ENCODE measurements at regions not wholly inside any gene's neighbourhood (a gene's known extent, or its start where the extent isn't known, plus 50 kb on each side); places are given as distances from the start of the nearest gene placed in this dataset.
"Not testable (repeated sequence)": the region's sequence is repeated elsewhere in the genome, so short reads cannot be mapped to it uniquely, and the experiment has no call there.

GRCh38 chr6:164962805-164963204, 346.6 kb downstream of the C6orf118 start:
- Histone ChIP-seq H3K36me3 (replicated peaks; ENCODE audit: insufficient read depth, low read length) (no peaks in the 10 kb centered on the region), H2AFZ (ENCODE audit: low read length) (no peak overlapping the region), H3K27ac (ENCODE audit: low read length) (no peak overlapping the region), H3F3A (ENCODE audit: insufficient read depth, low read length) (no peaks in the 10 kb centered on the region), H3K9me2 (replicated peaks; ENCODE audit: insufficient read depth, low read length) (no peaks in the 10 kb centered on the region), H3K27me3 (replicated peaks; ENCODE audit: insufficient read depth, low read length) (no peaks in the 10 kb centered on the region), H3K4me1 (ENCODE audit: low read length) (no peaks in the 10 kb centered on the region), H3K4me2 (ENCODE audit: low read depth, low read length) (no peak overlapping the region), H3K79me2 (ENCODE audit: low read length) (no peaks in the 10 kb centered on the region), H3K4me3 (ENCODE audit: low read length) (no peak overlapping the region), H4K20me1 (ENCODE audit: insufficient read depth, low read length) (no peaks in the 10 kb centered on the region), H3K9me3 (replicated peaks; ENCODE audit: insufficient read depth, low read length) (no peaks in the 10 kb centered on the region), H3K9ac (ENCODE audit: low read length) (no peak overlapping the region)
- no peak for DNase-seq
- no peak for TF ChIP-seq CTCF (IDR thresholded peaks at IDR 0.05; ENCODE audit: low read length)
- TF ChIP-seq EZH2phosphoT487 (IDR thresholded peaks at IDR 0.05; ENCODE audit: low read length): no peak
- TF ChIP-seq EZH2 (optimal IDR thresholded peaks at IDR 0.05; ENCODE audit: low read depth, low read length): no peak

GRCh38 chr6:164947164-164947563, 362.2 kb downstream of the C6orf118 start:
- no peaks in the 10 kb centered on the region for H3F3A ChIP-seq (ENCODE audit: insufficient read depth, low read length)
- H3K9me3 ChIP-seq (replicated peaks; ENCODE audit: insufficient read depth, low read length): no peaks in the 10 kb centered on the region
- H3K9ac ChIP-seq (ENCODE audit: low read length): no peak overlapping the region
- no peaks in the 10 kb centered on the region for H3K4me1 ChIP-seq (ENCODE audit: low read length)
- H3K79me2 ChIP-seq (ENCODE audit: low read length): no peaks in the 10 kb centered on the region
- DNase-seq: no peak
- no peaks in the 10 kb centered on the region for H4K20me1 ChIP-seq (ENCODE audit: insufficient read depth, low read length)
- H3K4me3 ChIP-seq (ENCODE audit: low read length): no peak overlapping the region
- H3K9me2 ChIP-seq (replicated peaks; ENCODE audit: insufficient read depth, low read length): no peaks in the 10 kb centered on the region
- no peak overlapping the region for H3K27ac ChIP-seq (ENCODE audit: low read length)
- TF ChIP-seq EZH2phosphoT487 (IDR thresholded peaks at IDR 0.05; ENCODE audit: low read length): no peak
- TF ChIP-seq EZH2 (optimal IDR thresholded peaks at IDR 0.05; ENCODE audit: low read depth, low read length): no peak
- no peak for TF ChIP-seq CTCF (IDR thresholded peaks at IDR 0.05; ENCODE audit: low read length)
- H3K36me3 ChIP-seq (replicated peaks; ENCODE audit: insufficient read depth, low read length): no peaks in the 10 kb centered on the region
- no peak overlapping the region for H2AFZ ChIP-seq (ENCODE audit: low read length)
- H3K27me3 ChIP-seq (replicated peaks; ENCODE audit: insufficient read depth, low read length): no peaks in the 10 kb centered on the region
- H3K4me2 ChIP-seq (ENCODE audit: low read depth, low read length): no peak overlapping the region

GRCh38 chr6:164942271-164942670, 367.1 kb downstream of the C6orf118 start:
- no peak overlapping the region for H3K27ac ChIP-seq (ENCODE audit: low read length)
- no peaks in the 10 kb centered on the region for H3K27me3 ChIP-seq (replicated peaks; ENCODE audit: insufficient read depth, low read length)
- H2AFZ ChIP-seq (ENCODE audit: low read length): no peak overlapping the region
- no peaks in the 10 kb centered on the region for H3K9me3 ChIP-seq (replicated peaks; ENCODE audit: insufficient read depth, low read length)
- no peaks in the 10 kb centered on the region for H3K4me1 ChIP-seq (ENCODE audit: low read length)
- no peaks in the 10 kb centered on the region for H4K20me1 ChIP-seq (ENCODE audit: insufficient read depth, low read length)
- H3F3A ChIP-seq (ENCODE audit: insufficient read depth, low read length): no peaks in the 10 kb centered on the region
- no peak for DNase-seq
- TF ChIP-seq EZH2 (optimal IDR thresholded peaks at IDR 0.05; ENCODE audit: low read depth, low read length) (no peak), EZH2phosphoT487 (IDR thresholded peaks at IDR 0.05; ENCODE audit: low read length) (no peak), CTCF (IDR thresholded peaks at IDR 0.05; ENCODE audit: low read length) (no peak)
- H3K4me2 ChIP-seq (ENCODE audit: low read depth, low read length): no peak overlapping the region
- H3K79me2 ChIP-seq (ENCODE audit: low read length): no peaks in the 10 kb centered on the region
- no peaks in the 10 kb centered on the region for H3K9me2 ChIP-seq (replicated peaks; ENCODE audit: insufficient read depth, low read length)
- H3K36me3 ChIP-seq (replicated peaks; ENCODE audit: insufficient read depth, low read length): no peaks in the 10 kb centered on the region
- no peak overlapping the region for H3K4me3 ChIP-seq (ENCODE audit: low read length)
- no peak overlapping the region for H3K9ac ChIP-seq (ENCODE audit: low read length)

- H3F3A ChIP-seq (ENCODE audit: insufficient read depth, low read length); H2AFZ ChIP-seq (ENCODE audit: low read length); DNase-seq; H4K20me1 ChIP-seq (ENCODE audit: insufficient read depth, low read length); H3K79me2 ChIP-seq (ENCODE audit: low read length); H3K4me3 ChIP-seq (ENCODE audit: low read length); H3K9ac ChIP-seq (ENCODE audit: low read length); H3K36me3 ChIP-seq (replicated peaks; ENCODE audit: insufficient read depth, low read length); H3K9me3 ChIP-seq (replicated peaks; ENCODE audit: insufficient read depth, low read length); H3K27me3 ChIP-seq (replicated peaks; ENCODE audit: insufficient read depth, low read length); H3K4me1 ChIP-seq (ENCODE audit: low read length); H3K27ac ChIP-seq (ENCODE audit: low read length); H3K9me2 ChIP-seq (replicated peaks; ENCODE audit: insufficient read depth, low read length); H3K4me2 ChIP-seq (ENCODE audit: low read depth, low read length): not testable (repeated sequence)
These were observed 376.1 kb downstream of the C6orf118 start for GRCh38 chr6:164933238-164933794.

Data from MM.1S (cell line).